Type B pancreatic cell (in vitro differentiated cells): ENCODE measurements at regions not wholly inside any gene's neighbourhood (a gene's known extent, or its start where the extent isn't known, plus 50 kb on each side); places are given as distances from the start of the nearest gene placed in this dataset.

Experiments used
- DNase-seq: peaks from one replicate; pipeline ENCODE4 v3.0.0; 2021; ENCODE audit warnings: mixed read lengths; ENCODE audit not compliant: unreplicated experiment; ENCODE audit errors: extremely low spot score
- H3K27ac Mint-ChIP-seq: 2 replicates; pipeline ENCODE4 v1.8.0; 2021; ENCODE audit warnings: mild to moderate bottlenecking, mixed read lengths
- H3K27me3 Mint-ChIP-seq: 2 replicates; pipeline ENCODE4 v1.8.0; 2021; ENCODE audit warnings: mixed read lengths
- H3K36me3 Mint-ChIP-seq: 2 replicates; pipeline ENCODE4 v1.8.0; 2021; ENCODE audit warnings: mixed read lengths
- H3K4me1 Mint-ChIP-seq: one replicate; pipeline ENCODE4 v1.8.0; 2021; ENCODE audit warnings: mixed read lengths; ENCODE audit not compliant: unreplicated experiment
- H3K4me3 Mint-ChIP-seq: 2 replicates; pipeline ENCODE4 v1.8.0; 2021; ENCODE audit warnings: mild to moderate bottlenecking, mixed read lengths
- H3K9me3 Mint-ChIP-seq: 2 replicates; pipeline ENCODE4 v1.8.0; 2021; ENCODE audit warnings: mixed read lengths
- CTCF ChIP-seq: fragments of 200-600 bp; sonication (generic); conservative IDR thresholded peaks from 2 replicates; pipeline ENCODE4 v1.5.0; 2021; ENCODE audit warnings: antibody characterized with exemption, mild to moderate bottlenecking

- no peak for TF ChIP-seq CTCF
- Mint-ChIP-seq H3K9me3 (no peaks in the 10 kb centered on the region), H3K4me1 (peaks cover 12% of the 10 kb centered on the region), H3K27ac (no peak overlapping the region), H3K27me3 (peaks cover 11% of the 10 kb centered on the region), H3K36me3 (no peaks in the 10 kb centered on the region), H3K4me3 (no peak overlapping the region)
- DNase-seq: no peak
Measured at GRCh38 chr17:74041869-74042640, 161.4 kb upstream of the RPL38 start.

GRCh38 chr17:74042744-74043486, 160.6 kb upstream of the RPL38 start:
- Mint-ChIP-seq H3K27me3 (peaks cover 14% of the 10 kb centered on the region), H3K9me3 (no peaks in the 10 kb centered on the region), H3K36me3 (no peaks in the 10 kb centered on the region), H3K4me3 (no peak overlapping the region), H3K27ac (no peak overlapping the region), H3K4me1 (peaks cover 7% of the 10 kb centered on the region)
- DNase-seq: no peak
- TF ChIP-seq CTCF: no peak

- H3K27ac Mint-ChIP-seq: no peak overlapping the region
- no peak overlapping the region for H3K4me3 Mint-ChIP-seq
- H3K4me1 Mint-ChIP-seq: peaks cover 7% of the 10 kb centered on the region
Measured at GRCh38 chr17:74043976-74044375, 159.5 kb upstream of the RPL38 start.

GRCh38 chr17:74045608-74046280, 157.7 kb upstream of the RPL38 start:
- DNase-seq: no peak
- Mint-ChIP-seq H3K27ac (no peak overlapping the region), H3K27me3 (peaks cover 37% of the 10 kb centered on the region), H3K9me3 (no peaks in the 10 kb centered on the region), H3K4me1 (peaks cover 13% of the 10 kb centered on the region), H3K36me3 (no peaks in the 10 kb centered on the region), H3K4me3 (no peak overlapping the region)
- TF ChIP-seq CTCF: no peak

More at GRCh38 chr17:74043976-74044375, 159.5 kb upstream of the RPL38 start:
- no peak for DNase-seq
- TF ChIP-seq CTCF: no peak
- Mint-ChIP-seq H3K27me3 (peaks cover 23% of the 10 kb centered on the region), H3K36me3 (no peaks in the 10 kb centered on the region), H3K9me3 (no peaks in the 10 kb centered on the region)

GRCh38 chr17:74049167-74049966, 154.1 kb upstream of the RPL38 start:
- Mint-ChIP-seq H3K27ac (no peak overlapping the region), H3K27me3 (peaks cover 59% of the 10 kb centered on the region)

More at GRCh38 chr17:74049167-74049966, 154.1 kb upstream of the RPL38 start:
- H3K36me3 Mint-ChIP-seq: no peaks in the 10 kb centered on the region
- H3K4me3 Mint-ChIP-seq: no peak overlapping the region
- no peak for TF ChIP-seq CTCF
- peaks cover 27% of the 10 kb centered on the region for H3K4me1 Mint-ChIP-seq
- no peaks in the 10 kb centered on the region for H3K9me3 Mint-ChIP-seq
- no peak for DNase-seq
